Endothelial cell of umbilical vein (primary cell): ENCODE measurements at regions not wholly inside any gene's neighbourhood (a gene's known extent, or its start where the extent isn't known, plus 50 kb on each side); places are given as distances from the start of the nearest gene placed in this dataset.
A peak's percentile ranks its signal among the peaks of the same experiment; 100 is the strongest.

Source experiments
- BruUV-seq: library from RNA; stranded (reverse); fragments of 400-500 nt; replicated peaks from 2 replicates; lab custom pipeline; 2021; lab: Mats Ljungman, UMichigan
- CTCF ChIA-PET: fragments of 300-600, 350-600 bp; sonication (Branson Sonifier 250); formaldehyde crosslinking; loops from one replicate; lab custom pipeline; 2021; ENCODE audit warnings: antibody characterized with exemption, inconsistent platforms; lab: Charles Lee
- POLR2A ChIA-PET: fragments of 300-600, 350-600 bp; sonication (Branson Sonifier 250); formaldehyde crosslinking; loops from one replicate; lab custom pipeline; 2021; ENCODE audit warnings: antibody characterized with exemption, inconsistent platforms; lab: Charles Lee
- DNase-seq: peaks from one replicate; pipeline ENCODE4 v3.0.0-alpha.2; 2011; ENCODE audit warnings: low read depth, low spot score
- FAIRE-seq: peaks from 2 replicates; lab custom pipeline; 2011; peaks lifted over from hg19 to GRCh38; lab: Jason Lieb, UNC
- H2AFZ ChIP-seq: 2 replicates; pipeline ENCODE4 v1.6.0; 2012; ENCODE audit warnings: low read depth, low read length, control low read depth, inconsistent platforms
- H3K27ac ChIP-seq: 2 replicates; pipeline ENCODE4 v1.5.1; 2011; ENCODE audit warnings: low read depth, mild to moderate bottlenecking, control low read depth, low read length, moderate library complexity; ENCODE audit not compliant: insufficient read depth
- H3K27me3 ChIP-seq, 2 experiments: 2 replicates each; pipeline versions ENCODE4 v1.6.0 to v1.6.1; 2011; ENCODE audit warnings: low read length in 2 of 2, mixed read lengths in 1 of 2; ENCODE audit not compliant: control insufficient read depth in 2 of 2, insufficient read depth in 2 of 2
- H3K36me3 ChIP-seq, 2 experiments: 2 replicates in 1 of 2; 3 replicates in 1 of 2; pipeline ENCODE4 v1.5.1; 2011; ENCODE audit warnings: low read length in 2 of 2, mild to moderate bottlenecking in 1 of 2, moderate library complexity in 1 of 2; ENCODE audit not compliant: control insufficient read depth in 2 of 2, insufficient read depth in 2 of 2; ENCODE audit errors: extremely low read depth in 1 of 2
- H3K4me1 ChIP-seq: 3 replicates; pipeline ENCODE4 v1.5.1; 2011; ENCODE audit warnings: mild to moderate bottlenecking, low read length; ENCODE audit not compliant: control insufficient read depth, insufficient read depth; ENCODE audit errors: extremely low read depth
- H3K4me2 ChIP-seq: 2 replicates; pipeline ENCODE4 v1.6.1; 2011; ENCODE audit warnings: low read length, control low read depth, mixed read lengths; ENCODE audit not compliant: insufficient read depth
- H3K4me3 ChIP-seq, 3 experiments: fragments of 200-600 bp in 1 of 3; sonication (generic), shearing (Covaris generic) in 1 of 3; replicated peaks in 1 of 3; 2 replicates each; pipeline ENCODE4 v1.5.1; 2011 to 2016; ENCODE audit warnings: control low read depth in 3 of 3, low read length in 3 of 3, mild to moderate bottlenecking in 2 of 3, inconsistent platforms in 1 of 3, low read depth in 1 of 3, moderate library complexity in 1 of 3; ENCODE audit not compliant: insufficient read depth in 1 of 3
- H3K79me2 ChIP-seq: 2 replicates; pipeline ENCODE4 v1.6.0; 2012; ENCODE audit warnings: low read length, inconsistent platforms; ENCODE audit not compliant: control insufficient read depth, insufficient read depth
- H3K9ac ChIP-seq: replicated peaks from 2 replicates; pipeline ENCODE3; 2011; ENCODE audit warnings: low read length, control low read depth; ENCODE audit not compliant: insufficient read depth; ENCODE audit errors: extremely low read depth
- H3K9me1 ChIP-seq: replicated peaks from 3 replicates; pipeline ENCODE4 v1.6.0; 2011; ENCODE audit warnings: mild to moderate bottlenecking, low read length; ENCODE audit not compliant: control insufficient read depth, insufficient read depth; ENCODE audit errors: extremely low read depth
- H3K9me3 ChIP-seq: replicated peaks from 2 replicates; pipeline ENCODE4 v1.5.1; 2012; ENCODE audit warnings: low read length, inconsistent platforms; ENCODE audit not compliant: control insufficient read depth, insufficient read depth
- H4K20me1 ChIP-seq: replicated peaks from 2 replicates; pipeline ENCODE3; 2011; ENCODE audit warnings: mild to moderate bottlenecking, low read length; ENCODE audit not compliant: control insufficient read depth, insufficient read depth; ENCODE audit errors: extremely low read depth
- EZH2 ChIP-seq: IDR thresholded peaks from 2 replicates; pipeline ENCODE4 v1.6.1; 2012; ENCODE audit warnings: borderline replicate concordance, low read depth, mild to moderate bottlenecking, moderate library complexity, low read length, inconsistent platforms; ENCODE audit not compliant: severe bottlenecking
- FOS ChIP-seq: IDR thresholded peaks from 2 replicates; pipeline ENCODE4 v1.6.1; 2011; ENCODE audit warnings: mild to moderate bottlenecking, low read length, moderate library complexity, borderline replicate concordance; ENCODE audit not compliant: insufficient read depth
- GATA2 ChIP-seq: IDR thresholded peaks from 2 replicates; pipeline ENCODE4 v1.7.0; 2011; ENCODE audit warnings: low read depth, mild to moderate bottlenecking, moderate library complexity, mixed read lengths, low read length; ENCODE audit not compliant: insufficient read length, insufficient read depth
- JUN ChIP-seq: IDR thresholded peaks from 2 replicates; pipeline ENCODE4 v1.6.1; 2011; ENCODE audit warnings: borderline replicate concordance, low read depth; ENCODE audit not compliant: insufficient read length, insufficient read depth
- MYC ChIP-seq: IDR thresholded peaks from one replicate; pipeline ENCODE4 v1.6.1; 2011; ENCODE audit warnings: mild to moderate bottlenecking, low read depth, low read length
- POLR2AphosphoS5 ChIP-seq: IDR thresholded peaks from 2 replicates; pipeline ENCODE4 v1.6.1; 2012; ENCODE audit warnings: low read depth, mild to moderate bottlenecking, control low read depth, low read length, moderate library complexity; ENCODE audit not compliant: insufficient read depth
- dilution Hi-C: fragments of 300-500 bp; cut with MboI; formaldehyde crosslinking; loops from one replicate; pipeline ENCODE4 v1.15.0; 2019; ENCODE audit warnings: low sequenced_read_pairs; ENCODE audit not compliant: extremely low pct_ligation_motif_present
- intact Hi-C: fragments of 100-400 bp; cut with micrococcal nuclease; formaldehyde crosslinking; loops from one replicate; pipeline ENCODE4 v1.10.0; 2022
- TF ChIP-seq, protein P1 (sequence below): IDR thresholded peaks from 2 replicates; pipeline ENCODE4 v1.6.1; 2011; ENCODE audit not compliant: insufficient read depth, insufficient read length
- TF ChIP-seq, protein P2 (sequence below), 2 donors: IDR thresholded peaks; 1 replicate in 1 of 2; 2 replicates in 1 of 2; pipeline ENCODE4 v1.5.1; 2011; ENCODE audit warnings: low read length in 2 of 2, mild to moderate bottlenecking in 2 of 2, moderate library complexity in 2 of 2, control low read depth in 1 of 2, inconsistent platforms in 1 of 2, low read depth in 1 of 2; ENCODE audit not compliant: insufficient read depth in 1 of 2; ENCODE audit errors: extremely low read depth in 1 of 2

DNA sequence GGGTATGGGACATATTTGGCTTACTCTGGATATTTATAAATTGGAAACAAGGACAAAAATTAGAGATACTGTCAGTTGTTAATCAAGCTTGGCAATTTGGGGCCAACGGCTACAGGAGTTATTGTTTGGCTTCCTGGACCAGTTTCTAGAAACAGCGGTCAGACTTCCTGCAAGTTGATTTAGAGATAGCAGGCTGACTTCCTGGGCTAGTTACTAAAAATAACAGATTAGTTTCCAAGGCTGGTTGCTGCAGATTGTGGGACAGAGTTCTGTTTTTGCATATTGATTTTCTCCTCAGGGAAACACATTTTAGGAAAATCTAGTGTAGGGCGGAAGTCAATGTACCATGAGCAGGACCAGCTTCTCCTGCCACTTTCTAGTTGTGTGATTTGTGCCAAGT lies 144.0 kb upstream of the TMPO start:
- Histone ChIP-seq H3K9me3 (no peaks in the 10 kb centered on the region), H3K36me3 (no peaks in the 10 kb centered on the region), H3K9me1 (no peaks in the 10 kb centered on the region), H3K9ac (no peak overlapping the region), H3K4me3 (no peak overlapping the region), H2AFZ (no peak overlapping the region), H3K4me1 (peaks cover 27% of the 10 kb centered on the region), H4K20me1 (no peaks in the 10 kb centered on the region), H3K27ac (no peak overlapping the region), H3K27me3 (peaks cover 0 to 5% of the 10 kb centered on the region in 2 experiments), H3K79me2 (no peaks in the 10 kb centered on the region), H3K4me2 (no peak overlapping the region)
- CTCF ChIA-PET: interaction anchor here (0.7 to 3.3 kb wide), 8 partner anchors 15 to 1385 kb away, joined by 3 to 15 read pairs (median 4); no protein-coding TSS in a partner anchor
- TF ChIP-seq GATA2: peak; percentile 88
- no peak for TF ChIP-seq JUN
- peak; percentile 37 for DNase-seq
- dilution Hi-C loops: no loop called here
- no TSS peak for BruUV-seq
- POLR2A ChIA-PET: no interaction called here
- intact Hi-C loops: loop anchor here (1.0 to 10.0 kb wide), 6 partner anchors 19 to 1797 kb away; no protein-coding TSS in a partner anchor
- peak; percentile 74 for FAIRE-seq

DNA sequence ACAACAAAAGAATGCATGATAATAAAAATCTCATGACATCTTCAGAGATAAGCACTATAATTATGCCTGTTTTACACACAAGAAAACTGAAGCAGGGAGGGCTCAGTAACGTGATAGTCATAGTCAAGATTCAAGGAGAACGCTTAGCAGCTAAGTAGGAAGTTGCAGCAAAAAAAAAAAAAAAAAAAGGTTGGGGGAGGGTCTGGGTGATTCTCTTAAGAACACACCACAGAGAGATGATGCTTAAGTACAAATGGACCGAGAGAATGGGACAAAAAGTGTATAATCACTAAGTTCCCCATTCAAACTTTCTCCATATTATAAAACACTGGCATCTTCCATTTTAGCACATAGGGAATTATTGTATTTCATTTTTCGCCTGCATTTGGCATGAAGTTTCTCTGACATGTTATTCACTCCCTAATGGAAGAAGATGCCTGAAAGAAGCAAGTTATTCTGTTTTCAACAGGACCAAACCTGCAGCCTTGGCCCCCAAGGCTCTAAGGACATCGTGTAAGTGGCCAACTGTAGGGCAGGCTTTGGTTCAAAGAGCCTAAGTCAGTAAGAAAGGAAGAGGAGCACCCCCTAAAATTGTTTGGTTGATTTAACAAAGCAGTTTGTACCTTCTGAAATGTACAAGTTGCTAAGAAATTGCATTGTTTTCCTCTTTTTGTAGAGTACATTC lies 142.9 kb upstream of the TMPO start:
- no peaks in the 10 kb centered on the region for H3K9me3 ChIP-seq
- BruUV-seq: no TSS peak
- no peak overlapping the region for H3K4me3 ChIP-seq
- dilution Hi-C loops (no loop called here), intact Hi-C loops (loop anchor here (1.0 to 10.0 kb wide), 12 partner anchors 25 to 1798 kb away; no protein-coding TSS in a partner anchor)
- H3K79me2 ChIP-seq: no peaks in the 10 kb centered on the region
- H3K9ac ChIP-seq: no peak overlapping the region
- FAIRE-seq (no peak), DNase-seq (no peak)
- no peak for TF ChIP-seq MYC
- TF ChIP-seq, protein P1, sequence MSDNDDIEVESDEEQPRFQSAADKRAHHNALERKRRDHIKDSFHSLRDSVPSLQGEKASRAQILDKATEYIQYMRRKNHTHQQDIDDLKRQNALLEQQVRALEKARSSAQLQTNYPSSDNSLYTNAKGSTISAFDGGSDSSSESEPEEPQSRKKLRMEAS: no peak
- TF ChIP-seq FOS: no peak
- TF ChIP-seq POLR2AphosphoS5: no peak
- TF ChIP-seq EZH2: no peak
- TF ChIP-seq JUN: no peak
- TF ChIP-seq, protein P2, sequence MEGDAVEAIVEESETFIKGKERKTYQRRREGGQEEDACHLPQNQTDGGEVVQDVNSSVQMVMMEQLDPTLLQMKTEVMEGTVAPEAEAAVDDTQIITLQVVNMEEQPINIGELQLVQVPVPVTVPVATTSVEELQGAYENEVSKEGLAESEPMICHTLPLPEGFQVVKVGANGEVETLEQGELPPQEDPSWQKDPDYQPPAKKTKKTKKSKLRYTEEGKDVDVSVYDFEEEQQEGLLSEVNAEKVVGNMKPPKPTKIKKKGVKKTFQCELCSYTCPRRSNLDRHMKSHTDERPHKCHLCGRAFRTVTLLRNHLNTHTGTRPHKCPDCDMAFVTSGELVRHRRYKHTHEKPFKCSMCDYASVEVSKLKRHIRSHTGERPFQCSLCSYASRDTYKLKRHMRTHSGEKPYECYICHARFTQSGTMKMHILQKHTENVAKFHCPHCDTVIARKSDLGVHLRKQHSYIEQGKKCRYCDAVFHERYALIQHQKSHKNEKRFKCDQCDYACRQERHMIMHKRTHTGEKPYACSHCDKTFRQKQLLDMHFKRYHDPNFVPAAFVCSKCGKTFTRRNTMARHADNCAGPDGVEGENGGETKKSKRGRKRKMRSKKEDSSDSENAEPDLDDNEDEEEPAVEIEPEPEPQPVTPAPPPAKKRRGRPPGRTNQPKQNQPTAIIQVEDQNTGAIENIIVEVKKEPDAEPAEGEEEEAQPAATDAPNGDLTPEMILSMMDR (IDR thresholded peaks at IDR 0.05; ENCODE audit: extremely low read depth in 1 of 2, insufficient read depth in 1 of 2, low read depth in 1 of 2, low read length in 2 of 2): no peak
- no peak for TF ChIP-seq GATA2
- POLR2A ChIA-PET: interaction anchor here (0.6 to 0.7 kb wide), 2 partner anchors 20 to 1382 kb away, joined by 3 read pairs; no protein-coding TSS in a partner anchor
- peaks cover 5% of the 10 kb centered on the region in 2 experiments for H3K27me3 ChIP-seq
- no peak overlapping the region for H3K4me2 ChIP-seq
- CTCF ChIA-PET: interaction anchor here (0.6 to 1.7 kb wide), 3 partner anchors 21 to 400 kb away, joined by 3 to 4 read pairs (median 3); no protein-coding TSS in a partner anchor
- no peaks in the 10 kb centered on the region for H3K9me1 ChIP-seq
- H4K20me1 ChIP-seq: no peaks in the 10 kb centered on the region
- no peak overlapping the region for H2AFZ ChIP-seq
- H3K36me3 ChIP-seq: no peaks in the 10 kb centered on the region
- no peak overlapping the region for H3K27ac ChIP-seq
- peaks cover 27% of the 10 kb centered on the region for H3K4me1 ChIP-seq
